HG03280 (cell line): ENCODE measurements at regions not wholly inside any gene's neighbourhood (a gene's known extent, or its start where the extent isn't known, plus 50 kb on each side); places are given as distances from the start of the nearest gene placed in this dataset.

Source experiments
- ATAC-seq: cut with Tn5 transposase; IDR thresholded peaks from one replicate; pipeline ENCODE4 v1.9.1; 2021; ENCODE audit warnings: mild to moderate bottlenecking, moderate library complexity; ENCODE audit not compliant: unreplicated experiment

DNA sequence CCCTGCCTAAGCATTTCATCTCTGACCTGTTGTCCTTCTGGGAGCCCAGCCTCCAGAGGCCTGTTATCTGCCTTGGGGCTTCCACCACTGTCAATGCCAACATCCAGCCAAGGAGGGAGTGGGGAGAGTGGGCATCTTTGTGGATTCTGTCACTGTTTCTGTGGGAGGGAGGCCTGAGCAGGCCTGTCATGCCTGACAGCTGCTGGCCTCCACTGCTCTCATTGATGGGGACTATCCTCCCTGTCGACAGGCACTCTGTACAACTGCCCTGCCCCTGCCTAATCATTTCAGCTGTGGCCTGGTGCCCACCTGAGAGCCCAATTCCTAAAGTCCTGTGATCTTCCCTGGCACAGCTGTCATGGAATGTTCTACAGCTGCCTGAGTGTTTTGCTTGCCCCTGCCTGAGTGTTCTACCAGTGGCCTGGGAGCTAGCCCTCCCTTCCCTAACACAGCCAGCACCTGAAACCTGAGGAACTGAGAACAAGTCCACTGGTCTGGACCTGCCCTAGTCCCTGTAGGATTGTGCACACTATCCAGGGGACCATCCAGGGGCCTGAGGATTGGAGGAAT lies 145.3 kb downstream of the FAM83B start:
- no peak for ATAC-seq

DNA sequence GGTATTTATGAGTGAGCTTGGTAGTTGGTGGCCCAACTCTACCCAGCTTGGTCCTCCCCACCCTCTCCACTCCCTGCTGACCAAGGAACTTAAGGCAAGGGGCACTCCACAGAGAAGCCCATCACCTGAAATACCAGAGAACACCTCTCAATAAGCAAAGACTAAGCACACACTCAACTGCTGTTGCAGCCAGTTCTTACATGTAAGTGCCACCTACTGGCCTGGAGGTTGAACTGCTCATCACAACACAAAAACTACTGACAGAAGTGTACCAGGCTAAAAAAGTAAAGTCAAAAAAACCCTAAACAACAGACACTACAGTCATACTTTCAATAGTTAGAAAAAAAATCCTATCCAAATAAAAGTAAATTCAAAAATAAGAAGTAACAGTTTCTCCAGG lies 146.2 kb downstream of the FAM83B start:
- peak; percentile 78 for ATAC-seq

DNA sequence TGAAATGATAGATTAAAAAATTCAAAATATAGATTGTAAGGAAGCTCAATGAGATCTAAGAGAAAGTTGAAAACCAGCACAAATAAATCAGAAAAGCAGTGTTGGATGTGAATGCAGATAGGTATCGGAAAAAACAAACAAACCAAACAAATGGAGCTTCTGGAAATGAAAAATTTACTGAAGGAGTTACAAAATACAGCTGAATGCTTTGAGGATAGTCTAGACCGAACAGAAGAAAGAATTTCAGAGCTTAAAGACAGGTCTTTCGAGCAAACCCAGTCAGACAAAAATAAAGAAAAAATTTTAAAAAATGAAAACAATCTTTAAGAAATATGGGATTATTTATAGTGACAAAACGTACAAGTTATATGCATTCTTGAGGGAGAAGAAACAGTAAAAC lies 146.7 kb downstream of the FAM83B start:
- ATAC-seq: no peak

DNA sequence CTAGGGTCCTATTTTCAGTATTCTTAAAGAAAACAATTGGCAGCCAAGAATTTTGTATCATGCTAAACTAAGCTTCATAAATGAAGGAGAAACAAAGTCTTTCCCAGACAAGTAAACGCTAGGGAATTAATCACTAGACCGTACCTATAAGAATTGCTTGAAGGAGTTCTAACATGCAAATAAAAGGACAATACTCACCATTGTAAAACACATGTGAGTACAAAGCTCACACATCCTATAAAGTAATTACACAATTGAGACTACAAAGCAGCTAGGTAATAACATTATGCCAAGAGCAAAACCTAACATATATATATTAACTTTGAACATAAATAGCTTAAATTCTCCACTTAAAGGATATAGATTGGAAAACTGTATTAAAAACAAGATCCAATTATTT lies 147.4 kb downstream of the FAM83B start:
- ATAC-seq: no peak

DNA sequence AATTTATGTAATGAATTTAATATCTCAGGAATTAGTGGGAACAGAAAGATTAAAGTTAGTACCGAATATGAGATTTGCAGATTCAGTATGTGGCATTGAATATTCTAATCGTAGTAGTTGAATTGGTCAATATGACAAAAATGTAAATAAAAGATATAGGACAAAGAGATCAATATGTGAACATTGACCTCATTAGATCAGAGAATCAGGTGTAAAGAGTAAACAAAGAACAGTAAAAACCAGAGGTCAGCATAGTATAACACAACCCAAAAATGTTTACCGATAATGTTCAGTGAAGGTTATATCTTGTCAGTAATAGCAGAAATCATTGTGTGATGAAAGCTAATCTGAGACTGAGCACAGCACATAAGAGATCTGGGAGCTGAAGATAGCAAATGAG lies 152.0 kb downstream of the FAM83B start:
- ATAC-seq: no peak

DNA sequence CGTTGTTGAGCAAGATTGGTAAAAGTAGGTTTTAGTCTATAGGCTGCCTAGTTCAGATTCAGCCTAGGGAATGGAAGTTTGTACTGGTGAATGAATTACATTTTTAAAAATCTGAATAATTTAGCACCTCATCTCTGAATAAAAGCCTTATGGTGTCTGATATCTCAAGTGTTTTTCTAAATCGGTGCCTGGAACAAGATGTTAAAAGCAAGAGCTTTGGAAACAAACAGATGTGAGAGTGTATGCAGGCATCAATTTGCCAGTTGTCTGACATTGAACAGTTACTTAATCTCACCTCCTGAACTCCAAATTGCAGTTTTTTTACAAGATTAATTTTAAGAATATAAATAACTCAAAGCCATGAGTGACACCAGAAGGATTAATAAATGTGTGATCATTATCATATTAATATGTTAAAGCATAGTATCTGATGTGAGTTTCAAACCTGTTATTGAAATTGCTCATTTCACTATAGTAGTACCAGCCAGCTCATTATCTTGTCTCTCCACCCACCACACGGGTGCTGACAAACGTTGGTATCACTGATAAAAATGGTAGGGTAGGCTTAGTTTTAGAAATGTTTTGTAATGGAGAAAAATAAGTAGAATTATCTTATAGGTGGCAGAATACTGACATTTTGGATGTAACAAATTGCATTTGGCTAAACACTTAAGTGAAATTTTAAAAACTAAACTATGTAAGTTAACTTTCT lies 157.3 kb downstream of the FAM83B start:
- no peak for ATAC-seq

DNA sequence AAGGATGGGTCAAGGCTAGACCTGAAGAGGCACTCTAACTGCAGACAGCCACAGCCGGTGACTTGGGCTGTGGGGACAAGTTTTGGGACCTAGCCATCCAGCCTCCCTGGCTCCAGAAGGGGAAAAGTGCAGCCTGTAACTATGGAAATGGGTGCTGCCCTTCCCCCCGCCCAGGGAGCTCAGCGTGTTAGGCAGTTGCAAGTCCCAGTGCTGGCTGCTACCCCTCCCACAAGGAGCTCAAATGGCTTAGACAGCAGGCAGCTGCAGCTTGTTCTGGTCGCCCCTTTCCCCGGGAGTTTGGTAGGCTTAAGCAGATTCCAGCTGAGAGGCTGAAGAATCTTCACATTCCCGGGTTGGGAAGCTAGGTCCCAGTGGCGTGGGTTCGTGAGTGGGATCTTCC lies 162.6 kb downstream of the FAM83B start:
- no peak for ATAC-seq

DNA sequence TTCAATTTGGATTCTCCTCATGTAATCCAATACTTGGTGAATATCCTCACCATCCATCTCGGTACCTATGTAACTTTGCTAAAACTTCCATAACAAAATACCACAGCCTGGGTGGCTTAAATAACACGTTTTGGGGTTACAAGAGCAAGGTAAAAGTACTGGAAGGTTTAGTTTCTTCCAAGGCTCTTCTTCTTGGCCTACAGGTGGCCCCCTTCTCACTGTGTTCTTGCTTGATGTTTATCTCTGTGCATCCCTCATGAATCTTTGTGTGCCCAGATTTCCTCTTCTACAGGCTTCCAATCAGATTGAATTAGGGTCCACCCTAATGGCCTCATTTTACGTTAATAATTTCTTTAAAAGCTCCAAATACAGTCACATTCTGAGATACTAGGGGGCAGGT lies 163.3 kb upstream of the HCRTR2 start:
- no peak for ATAC-seq

DNA sequence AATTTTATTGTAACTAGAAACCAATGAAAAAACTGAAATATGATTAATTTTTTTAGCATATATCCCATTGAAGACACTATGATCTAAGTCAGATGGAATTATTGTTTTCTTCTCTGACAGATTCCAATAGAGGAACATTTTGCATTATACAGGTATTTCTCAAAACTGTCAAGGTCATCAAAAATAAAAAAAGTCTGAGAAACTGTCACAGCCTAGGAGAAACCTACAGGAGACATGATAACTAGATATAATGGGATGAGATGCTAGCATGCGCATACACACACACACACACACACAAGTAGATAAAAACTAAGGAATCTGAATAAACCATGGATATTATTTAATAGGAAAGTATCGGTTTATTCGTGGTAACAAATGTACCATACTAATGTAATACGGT lies 161.9 kb upstream of the HCRTR2 start:
- ATAC-seq: no peak

DNA sequence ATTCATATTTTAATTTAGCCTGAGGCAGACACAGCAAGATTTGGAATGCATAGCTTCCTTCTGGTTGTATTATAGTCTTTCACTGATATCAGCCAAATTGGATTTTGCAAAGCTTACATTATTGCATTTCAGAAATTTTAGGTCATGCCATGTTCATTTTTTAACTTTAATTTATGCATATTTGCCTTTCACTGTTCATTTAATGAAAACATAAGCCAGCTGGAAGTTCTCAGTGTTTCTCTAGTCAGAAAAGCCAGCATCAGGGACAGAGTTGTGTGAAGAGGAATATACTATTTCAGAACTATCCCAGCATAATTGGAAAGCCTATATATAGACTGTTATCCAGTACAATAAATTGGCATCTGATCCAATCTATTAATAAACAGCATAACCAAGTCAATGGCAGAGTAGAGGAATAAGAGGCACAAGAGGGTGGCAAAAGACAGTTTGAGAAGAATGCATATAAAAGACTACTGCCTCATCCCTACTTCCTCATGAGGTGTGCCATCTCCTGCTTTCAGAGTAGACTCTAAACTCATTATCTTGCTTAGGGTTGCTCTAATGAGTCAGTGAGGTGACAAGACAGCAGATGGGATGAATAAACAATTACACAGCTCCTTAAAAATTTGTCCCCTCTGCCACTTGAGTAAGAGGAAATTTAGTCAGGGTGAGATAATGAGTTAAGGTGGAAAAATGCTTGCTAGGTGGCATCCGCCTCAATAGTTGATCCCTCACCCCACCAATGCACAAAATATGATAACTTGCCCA lies 159.8 kb upstream of the HCRTR2 start:
- ATAC-seq: no peak

DNA sequence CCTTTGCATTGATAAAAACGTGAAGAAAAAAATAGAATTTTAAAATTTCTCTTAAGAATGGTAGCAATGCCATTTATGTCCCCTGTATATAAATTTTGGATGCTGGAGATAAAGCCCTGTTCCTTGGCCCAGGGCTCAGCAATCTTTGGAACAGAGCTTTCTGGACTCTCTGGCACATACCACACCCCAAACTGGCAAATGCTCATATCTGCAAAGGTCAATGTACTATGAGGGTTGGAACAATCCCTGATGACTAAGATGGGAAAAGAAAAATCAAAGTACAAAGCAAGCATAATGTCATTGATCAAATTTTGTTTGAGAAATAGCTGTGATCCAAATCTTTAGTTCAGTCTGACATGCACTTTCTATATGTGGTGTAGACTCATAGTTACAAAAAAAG lies 158.1 kb upstream of the HCRTR2 start:
- no peak for ATAC-seq

DNA sequence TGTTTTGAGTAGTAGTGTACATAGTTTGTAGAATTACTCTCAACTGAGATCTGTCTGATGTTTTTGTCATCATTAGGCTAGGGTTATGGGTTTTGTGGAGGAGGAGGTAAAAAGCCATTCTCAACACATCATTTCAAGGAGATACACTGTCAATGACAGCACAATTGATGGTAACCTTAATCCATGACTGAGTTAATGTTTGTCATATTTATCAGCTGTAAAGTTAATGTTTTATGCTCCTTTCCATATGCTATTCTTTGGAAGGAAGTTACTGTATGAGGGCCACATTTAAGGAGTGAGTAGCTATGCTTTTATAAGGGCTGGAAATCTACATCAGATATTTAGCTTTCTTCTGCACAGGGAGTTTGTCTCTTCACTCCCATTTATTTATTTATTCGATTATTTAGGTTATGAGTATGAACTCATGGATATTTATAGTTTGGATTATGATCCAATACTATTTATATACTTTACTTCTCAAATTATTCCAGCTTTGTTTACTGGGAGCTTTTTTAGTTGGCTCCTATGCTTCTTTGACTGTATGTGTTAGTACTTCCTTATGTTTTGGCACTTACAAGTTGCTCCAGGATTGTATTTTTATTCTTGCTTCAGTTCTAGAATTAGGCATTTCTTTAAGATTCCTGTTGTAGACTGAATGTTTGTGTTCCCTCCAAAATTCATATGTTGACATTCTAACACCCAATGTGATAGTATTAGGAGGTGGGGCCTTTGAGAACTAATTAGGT lies 156.6 kb upstream of the HCRTR2 start:
- no peak for ATAC-seq

DNA sequence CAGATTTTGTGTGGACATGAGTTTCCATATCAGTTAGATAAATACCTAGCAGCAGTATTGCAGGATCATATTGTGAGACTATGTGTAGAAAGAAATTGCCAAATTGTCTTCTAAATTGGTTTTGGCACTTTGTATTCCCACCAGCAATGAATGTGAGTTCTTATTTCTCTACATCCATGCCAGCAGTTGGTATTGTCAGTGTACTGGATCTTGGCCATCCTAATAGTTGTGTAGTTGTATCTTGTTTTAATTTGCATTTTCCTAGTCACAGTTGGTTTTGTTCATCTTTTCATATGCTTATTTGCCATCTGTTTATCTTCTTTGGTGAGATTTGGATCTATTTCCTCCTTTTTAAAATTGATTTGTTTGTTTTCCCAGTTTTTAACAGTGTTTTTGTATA lies 154.7 kb upstream of the HCRTR2 start:
- no peak for ATAC-seq

DNA sequence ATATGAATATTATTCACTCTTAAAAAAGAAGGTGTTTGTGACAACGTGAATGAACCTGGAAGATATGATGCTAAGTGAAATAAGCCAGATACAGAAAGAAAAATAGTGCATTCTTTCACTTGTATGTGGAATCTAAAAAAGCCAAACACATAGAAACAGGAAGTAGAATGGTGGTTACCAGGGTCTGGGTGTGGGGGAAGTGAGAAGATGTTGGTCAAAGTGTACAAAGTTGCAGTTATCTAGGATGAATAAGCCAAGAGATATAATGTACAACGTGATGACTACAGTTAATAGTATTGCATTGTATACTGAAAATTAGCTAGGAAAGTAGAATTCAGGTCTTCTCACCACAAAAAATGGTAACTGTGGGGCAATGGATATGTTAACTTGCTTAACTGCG lies 151.1 kb upstream of the HCRTR2 start:
- ATAC-seq: no peak

DNA sequence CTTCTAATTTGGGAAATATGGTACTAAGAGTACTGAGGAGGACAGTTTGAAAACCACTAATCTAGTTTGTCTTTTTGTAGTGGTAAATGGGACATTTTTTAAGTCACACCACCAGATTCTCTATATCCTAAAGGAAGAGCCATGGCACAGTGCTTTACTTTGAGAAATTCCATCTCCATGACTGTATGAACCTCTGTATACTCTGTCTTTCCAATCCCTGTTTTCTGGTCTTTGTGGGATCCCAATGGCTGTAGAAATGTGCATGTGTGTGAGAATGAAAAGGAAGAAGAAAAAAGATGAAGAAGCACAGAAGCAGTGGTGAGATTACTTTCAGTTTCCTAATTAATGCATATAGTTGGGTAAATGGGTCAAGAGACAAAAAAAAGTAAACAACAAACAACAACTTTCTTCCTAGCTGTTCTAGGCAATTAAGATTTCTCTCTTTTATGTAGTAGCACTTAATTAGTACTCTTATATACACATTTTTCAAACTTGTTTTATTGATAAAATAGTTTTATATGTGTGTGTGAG lies 141.2 kb upstream of the HCRTR2 start:
- ATAC-seq: no peak

DNA sequence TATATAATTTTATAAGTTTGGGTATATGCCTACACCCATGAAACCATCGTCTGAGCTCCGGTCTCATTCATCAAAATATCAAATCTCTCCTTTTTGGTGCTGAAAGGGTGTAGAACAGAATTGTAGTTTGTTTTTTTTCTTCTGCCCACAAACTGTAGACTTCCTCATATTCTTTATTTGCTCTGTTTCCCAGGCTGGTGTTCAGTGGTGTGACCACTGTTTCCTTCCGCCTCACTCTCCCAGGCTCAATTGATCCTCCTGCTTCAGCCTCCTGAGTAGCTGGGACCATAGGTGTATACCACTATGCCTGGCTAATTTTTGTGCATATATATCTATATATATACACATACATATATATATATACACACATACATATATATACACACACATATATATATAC lies 139.6 kb upstream of the HCRTR2 start:
- ATAC-seq: no peak

DNA sequence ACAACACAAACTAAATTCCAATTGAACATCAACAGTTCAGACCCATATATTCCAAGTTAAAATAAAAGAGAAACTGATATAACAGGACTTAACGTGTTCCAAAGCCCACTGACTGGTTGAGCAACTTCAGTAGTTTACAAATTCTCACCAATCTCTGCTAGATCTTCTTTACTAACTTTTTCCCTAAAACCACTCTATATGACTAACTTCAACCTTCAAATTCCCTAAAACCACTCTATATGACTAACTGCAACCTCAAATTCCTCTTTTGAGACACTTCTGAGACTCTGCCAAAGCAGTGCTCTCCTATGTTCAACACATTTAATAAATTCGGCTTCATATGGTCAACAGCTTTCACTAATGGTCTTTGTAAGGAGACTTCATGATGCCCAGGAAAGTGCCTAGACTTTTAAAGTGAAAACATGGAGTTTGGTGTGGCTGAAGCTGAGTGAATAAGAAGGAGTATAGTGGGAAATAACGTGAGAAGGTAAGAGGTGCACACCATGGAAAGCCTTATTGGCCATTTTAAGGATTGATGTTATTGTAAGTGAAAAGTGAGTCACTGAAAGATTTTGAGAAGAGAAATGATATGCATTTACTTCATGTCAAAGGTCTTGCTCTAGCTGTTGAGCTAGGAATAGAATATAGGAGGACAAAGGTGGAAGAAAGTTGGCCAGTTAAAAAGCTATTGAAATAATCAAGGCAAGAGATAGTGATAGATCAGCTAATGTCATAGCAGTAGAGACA lies 134.0 kb upstream of the HCRTR2 start:
- no peak for ATAC-seq

DNA sequence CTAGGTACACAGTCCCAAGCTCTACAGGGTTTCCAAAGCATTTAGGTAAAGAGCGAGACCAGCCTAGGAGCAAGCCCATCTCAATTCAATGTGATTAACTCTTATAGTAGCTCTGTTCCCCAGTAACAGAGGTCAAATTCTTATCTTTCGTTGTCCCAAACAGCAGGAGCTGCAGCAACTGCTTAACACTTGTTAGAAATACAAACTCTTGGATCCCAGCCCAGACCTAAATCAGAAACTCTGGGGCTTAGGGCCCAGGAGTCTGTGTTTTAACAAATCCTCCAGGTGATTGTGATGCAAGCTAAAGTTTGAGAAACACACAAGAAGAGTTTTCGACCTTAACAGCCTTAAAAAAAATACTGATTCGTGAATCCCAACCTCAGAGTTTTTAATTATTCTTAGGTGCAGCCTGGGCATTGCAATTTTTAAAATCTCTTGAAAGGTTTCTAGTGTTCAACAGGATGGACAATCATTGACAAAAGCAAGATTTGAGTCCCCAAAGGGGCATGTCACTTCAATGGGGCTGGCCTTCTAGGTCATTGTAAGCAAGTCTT lies 127.4 kb upstream of the HCRTR2 start:
- no peak for ATAC-seq

DNA sequence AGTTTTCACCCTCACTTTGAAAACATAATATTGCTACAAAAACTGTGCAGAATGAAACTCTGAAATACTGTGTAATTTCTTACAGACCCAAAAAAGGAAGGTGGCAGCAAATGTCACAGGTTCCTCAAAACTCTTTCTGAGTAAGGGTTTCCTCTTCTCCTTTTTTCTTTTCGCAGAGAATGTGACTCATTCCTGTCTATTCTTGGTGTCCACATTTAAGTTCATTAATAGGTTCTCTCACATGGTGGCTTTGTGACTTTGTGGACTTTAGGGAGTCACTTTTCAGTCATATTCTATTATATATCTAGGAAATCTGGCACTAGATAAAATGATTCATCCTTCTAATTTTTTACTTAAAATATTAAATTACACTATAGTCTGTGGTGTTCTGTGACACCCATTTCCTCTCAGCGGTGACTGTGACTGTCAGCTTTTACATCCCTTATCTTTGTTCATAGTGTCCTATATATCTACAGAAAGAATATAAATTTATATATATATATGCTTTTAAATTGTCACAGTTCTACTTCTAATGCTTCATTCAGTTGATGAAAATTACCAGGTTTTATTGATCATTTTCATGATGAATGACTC lies 126.8 kb upstream of the HCRTR2 start:
- no peak for ATAC-seq

DNA sequence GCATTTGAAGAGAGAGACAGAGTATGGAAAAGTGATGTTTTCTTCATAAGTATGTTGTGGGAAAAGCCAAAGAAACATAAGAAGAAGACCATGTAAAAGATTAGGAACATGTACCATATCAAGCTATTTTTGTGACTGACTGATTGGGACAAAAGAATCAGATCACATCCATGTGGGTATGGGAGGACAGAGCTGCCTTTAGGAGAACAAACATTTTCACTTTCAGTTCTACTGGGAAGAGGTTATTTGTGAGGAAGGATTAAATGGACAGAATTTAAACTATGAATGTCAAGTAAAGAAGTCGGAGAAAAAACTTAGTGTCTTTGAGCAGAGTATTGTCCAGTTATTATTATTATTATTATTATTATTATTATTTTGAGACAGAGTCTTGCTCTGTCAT lies 124.4 kb upstream of the HCRTR2 start:
- no peak for ATAC-seq
